NCI-H446 treated with DMSO at 0.1 percent for 48 hours (cell line): ENCODE measurements at regions not wholly inside any gene's neighbourhood (a gene's known extent, or its start where the extent isn't known, plus 50 kb on each side); places are given as distances from the start of the nearest gene placed in this dataset.

ENCODE experiments used
- DNase-seq: peaks from one replicate; lab custom pipeline; 2025; lab: John Stamatoyannopoulos, UW

GRCh38 chr1:208842451-208842850, 598.3 kb upstream of the PLXNA2 start:
- no peak for DNase-seq

GRCh38 chr1:208844158-208844557, 600.0 kb upstream of the PLXNA2 start:
- no peak for DNase-seq

GRCh38 chr1:208848854-208849253, 604.7 kb upstream of the PLXNA2 start:
- peak; percentile 97 for DNase-seq

GRCh38 chr1:208850442-208850841, 606.3 kb upstream of the PLXNA2 start:
- no peak for DNase-seq

GRCh38 chr1:208851366-208851765, 607.2 kb upstream of the PLXNA2 start:
- no peak for DNase-seq

- peak; percentile 28 for DNase-seq
These were observed 608.7 kb upstream of the PLXNA2 start for GRCh38 chr1:208852911-208853310.

- no peak for DNase-seq
These were observed 611.2 kb upstream of the PLXNA2 start for GRCh38 chr1:208855403-208855802.

- no peak for DNase-seq
These were observed 613.3 kb upstream of the PLXNA2 start for GRCh38 chr1:208857465-208857864.

- DNase-seq: no peak
These were observed 614.6 kb upstream of the PLXNA2 start for GRCh38 chr1:208858738-208859137.

GRCh38 chr1:208864366-208864965, 620.3 kb upstream of the PLXNA2 start:
- no peak for DNase-seq

GRCh38 chr1:208866386-208866955, 622.3 kb upstream of the PLXNA2 start:
- DNase-seq: peak; percentile 14

GRCh38 chr1:208868554-208868953, 624.4 kb upstream of the PLXNA2 start:
- DNase-seq: no peak

- no peak for DNase-seq
These were observed 630.7 kb upstream of the PLXNA2 start for GRCh38 chr1:208874915-208875314.

- no peak for DNase-seq
These were observed 634.8 kb upstream of the PLXNA2 start for GRCh38 chr1:208879022-208879421.

GRCh38 chr1:208880433-208881100, 636.4 kb upstream of the PLXNA2 start:
- DNase-seq: peak; percentile 66

- DNase-seq: no peak
These were observed 640.9 kb upstream of the PLXNA2 start for GRCh38 chr1:208885060-208885459.

GRCh38 chr1:208885650-208886049, 641.5 kb upstream of the PLXNA2 start:
- no peak for DNase-seq

GRCh38 chr1:208888376-208888775, 644.2 kb upstream of the PLXNA2 start:
- DNase-seq: no peak

GRCh38 chr1:208892147-208892546, 648.0 kb upstream of the PLXNA2 start:
- DNase-seq: no peak

- DNase-seq: no peak
These were observed 649.1 kb upstream of the PLXNA2 start for GRCh38 chr1:208893251-208893650.

GRCh38 chr1:208895181-208895580, 651.0 kb upstream of the PLXNA2 start:
- DNase-seq: peak; percentile 56

GRCh38 chr1:208895820-208896219, 651.6 kb upstream of the PLXNA2 start:
- no peak for DNase-seq

- DNase-seq: no peak
These were observed 652.6 kb upstream of the PLXNA2 start for GRCh38 chr1:208896768-208897167.

- DNase-seq: no peak
These were observed 655.3 kb upstream of the PLXNA2 start for GRCh38 chr1:208899438-208899837.
